Loucy (cell line): ENCODE measurements at regions not wholly inside any gene's neighbourhood (a gene's known extent, or its start where the extent isn't known, plus 50 kb on each side); places are given as distances from the start of the nearest gene placed in this dataset.
"Not testable (repeated sequence)": the region's sequence is repeated elsewhere in the genome, so short reads cannot be mapped to it uniquely, and the experiment has no call there.

Experiments
- H2AFZ ChIP-seq: fragments of 200-600 bp; sonication (generic); 2 replicates; pipeline ENCODE4 v1.6.0; 2016; ENCODE audit warnings: antibody characterized with exemption, mild to moderate bottlenecking, low read length, moderate library complexity
- H3F3A ChIP-seq: fragments of 200-600 bp; 2 replicates; pipeline ENCODE4 v1.6.0; 2016; ENCODE audit warnings: antibody characterized with exemption, low read depth, mild to moderate bottlenecking
- H3K27me3 ChIP-seq: fragments of 200-600 bp; sonication (generic); 2 replicates; pipeline ENCODE4 v1.6.1; 2014; ENCODE audit warnings: low read length, mild to moderate bottlenecking; ENCODE audit not compliant: insufficient read depth, poor library complexity, severe bottlenecking
- H3K36me3 ChIP-seq: fragments of 200-600 bp; sonication (generic); 2 replicates; pipeline ENCODE4 v1.6.1; 2016; ENCODE audit warnings: low read length; ENCODE audit not compliant: insufficient read depth
- H3K4me1 ChIP-seq: fragments of 200-600 bp; sonication (generic); 2 replicates; pipeline ENCODE4 v1.5.1; 2014; ENCODE audit warnings: low read length, mild to moderate bottlenecking; ENCODE audit not compliant: insufficient read depth, poor library complexity, severe bottlenecking
- H3K4me2 ChIP-seq: fragments of 200-600 bp; sonication (generic); 2 replicates; pipeline ENCODE4 v1.6.0; 2014; ENCODE audit warnings: antibody characterized with exemption, low read length, low read depth, mild to moderate bottlenecking; ENCODE audit not compliant: poor library complexity, severe bottlenecking
- H3K4me3 ChIP-seq: fragments of 200-600 bp; sonication (generic); 2 replicates; pipeline ENCODE4 v1.5.1; 2014; ENCODE audit warnings: low read length, mild to moderate bottlenecking, mixed read lengths; ENCODE audit not compliant: poor library complexity, severe bottlenecking
- H3K79me2 ChIP-seq: fragments of 200-600 bp; sonication (generic); 2 replicates; pipeline ENCODE4 v1.6.1; 2014; ENCODE audit warnings: low read length; ENCODE audit not compliant: insufficient read depth
- H3K9ac ChIP-seq: fragments of 200-600 bp; sonication (generic); 2 replicates; pipeline ENCODE4 v1.6.0; 2014; ENCODE audit warnings: mild to moderate bottlenecking, low read depth, low read length, moderate library complexity; ENCODE audit not compliant: poor library complexity, severe bottlenecking
- H3K9me2 ChIP-seq: fragments of 200-600 bp; sonication (generic); replicated peaks from 2 replicates; pipeline ENCODE4 v1.6.1; 2016; ENCODE audit warnings: low read depth, low read length, mixed read lengths
- H3K9me3 ChIP-seq: fragments of 200-600 bp; sonication (generic); 2 replicates; pipeline ENCODE4 v1.6.1; 2014; ENCODE audit warnings: mild to moderate bottlenecking, antibody characterized with exemption, low read length, low read depth; ENCODE audit not compliant: insufficient read depth
- H4K20me1 ChIP-seq: fragments of 200-600 bp; sonication (generic); 2 replicates; pipeline ENCODE4 v1.6.0; 2014; ENCODE audit warnings: antibody characterized with exemption, low read length, mild to moderate bottlenecking; ENCODE audit not compliant: insufficient read depth, poor library complexity, severe bottlenecking
- CTCF ChIP-seq: fragments of 200-600 bp; sonication (generic); conservative IDR thresholded peaks from 2 replicates; pipeline ENCODE4 v1.5.1; 2014; ENCODE audit warnings: mild to moderate bottlenecking, antibody characterized with exemption, low read length
- EZH2phosphoT487 ChIP-seq: fragments of 200-600 bp; IDR thresholded peaks from 2 replicates; pipeline ENCODE4 v1.6.1; 2018; ENCODE audit warnings: antibody characterized with exemption, mild to moderate bottlenecking, moderate library complexity, borderline replicate concordance

- H3K79me2 ChIP-seq, result no peaks in the 10 kb centered on the region
- H3K36me3 ChIP-seq, result no peaks in the 10 kb centered on the region
- no peak overlapping the region for H2AFZ ChIP-seq
- TF ChIP-seq EZH2phosphoT487 (no peak), CTCF (no peak)
- no peak overlapping the region for H3K4me2 ChIP-seq
- H3F3A ChIP-seq, result no peaks in the 10 kb centered on the region
- no peaks in the 10 kb centered on the region for H3K9me3 ChIP-seq
- no peak overlapping the region for H3K9ac ChIP-seq
- H4K20me1 ChIP-seq, result no peaks in the 10 kb centered on the region
- H3K9me2 ChIP-seq, result no peaks in the 10 kb centered on the region
- no peaks in the 10 kb centered on the region for H3K4me1 ChIP-seq
- no peak overlapping the region for H3K4me3 ChIP-seq
- H3K27me3 ChIP-seq, result no peaks in the 10 kb centered on the region
These were observed 150.0 kb upstream of the GOT2 start for GRCh38 chr16:58884141-58884540.

GRCh38 chr16:58883131-58883530 is 149.0 kb upstream of the GOT2 start:
- H3K79me2 ChIP-seq, result no peaks in the 10 kb centered on the region
- H3K4me2 ChIP-seq, result no peak overlapping the region
- no peaks in the 10 kb centered on the region for H3K36me3 ChIP-seq

GRCh38 chr16:58882292-58882691 is 148.2 kb upstream of the GOT2 start:
- Histone ChIP-seq H3K36me3 (no peaks in the 10 kb centered on the region), H2AFZ (no peak overlapping the region), H3K4me2 (no peak overlapping the region), H3K4me3 (no peak overlapping the region), H3F3A (no peaks in the 10 kb centered on the region), H3K9ac (no peak overlapping the region), H3K27me3 (no peaks in the 10 kb centered on the region), H3K9me2 (no peaks in the 10 kb centered on the region), H3K9me3 (no peaks in the 10 kb centered on the region), H3K4me1 (no peaks in the 10 kb centered on the region), H4K20me1 (no peaks in the 10 kb centered on the region), H3K79me2 (no peaks in the 10 kb centered on the region)
- no peak for TF ChIP-seq CTCF
- TF ChIP-seq EZH2phosphoT487, result no peak

More at GRCh38 chr16:58883131-58883530, 149.0 kb upstream of the GOT2 start:
- no peaks in the 10 kb centered on the region for H4K20me1 ChIP-seq
- no peak overlapping the region for H2AFZ ChIP-seq
- no peaks in the 10 kb centered on the region for H3K9me2 ChIP-seq
- no peaks in the 10 kb centered on the region for H3K4me1 ChIP-seq
- H3K9me3 ChIP-seq, result no peaks in the 10 kb centered on the region
- H3K9ac ChIP-seq, result no peak overlapping the region
- no peaks in the 10 kb centered on the region for H3K27me3 ChIP-seq
- no peak overlapping the region for H3K4me3 ChIP-seq
- H3F3A ChIP-seq, result no peaks in the 10 kb centered on the region
- TF ChIP-seq EZH2phosphoT487, result no peak
- no peak for TF ChIP-seq CTCF

- not testable (repeated sequence) for H3K9ac ChIP-seq, H2AFZ ChIP-seq, H3K9me2 ChIP-seq, H4K20me1 ChIP-seq, H3K4me3 ChIP-seq, H3F3A ChIP-seq, H3K9me3 ChIP-seq, H3K36me3 ChIP-seq, H3K4me1 ChIP-seq, H3K79me2 ChIP-seq, H3K4me2 ChIP-seq, H3K27me3 ChIP-seq
These were observed 144.5 kb upstream of the GOT2 start for GRCh38 chr16:58878641-58879040.
